ENCODE measurements at regions not wholly inside any gene's neighbourhood (a gene's known extent, or its start where the extent isn't known, plus 50 kb on each side); places are given as distances from the start of the nearest gene placed in this dataset.

GRCh38 chrX:10992110-10992509 lies 119.0 kb upstream of the HCCS start:
- Histone ChIP-seq H3K14ac (ENCODE audit: insufficient read length) (no peak overlapping the region), H3K4me3 (ENCODE audit: extremely low read depth in 1 of 4, insufficient read depth in 2 of 4, low read depth in 3 of 4, low read length in 4 of 4) (no peak overlapping the region), H4K91ac (replicated peaks; ENCODE audit: insufficient read length, low read length) (no peak overlapping the region), H2AFZ (ENCODE audit: low read length) (no peak overlapping the region), H2BK5ac (ENCODE audit: low read depth, low read length) (no peak overlapping the region), H3K79me2 (ENCODE audit: control insufficient read depth in 1 of 2, insufficient read depth in 2 of 2, low read length in 2 of 2) (no peaks in the 10 kb centered on the region), H3K23me2 (ENCODE audit: low read depth, low read length) (no peaks in the 10 kb centered on the region), H2AK5ac (ENCODE audit: low read depth, low read length) (no peak overlapping the region), H4K8ac (ENCODE audit: extremely low read depth, insufficient read depth, low read length) (no peak overlapping the region), H3K4ac (replicated peaks; ENCODE audit: insufficient read length, low read depth, low read length) (no peak overlapping the region), H3K36me3 (ENCODE audit: control insufficient read depth in 2 of 4, insufficient read depth in 4 of 4, low read length in 3 of 4) (no peaks in the 10 kb centered on the region), H3K18ac (ENCODE audit: extremely low read depth, low read length) (no peak overlapping the region), H3K27ac (ENCODE audit: low read depth, low read length) (no peak overlapping the region), H2BK12ac (ENCODE audit: low read depth, low read length) (no peak overlapping the region), H3K79me1 (ENCODE audit: low read depth, low read length) (no peaks in the 10 kb centered on the region), H2BK120ac (replicated peaks; ENCODE audit: low read depth, low read length) (no peak overlapping the region), H3K23ac (ENCODE audit: insufficient read length) (no peak overlapping the region), H4K20me1 (replicated peaks in 1 of 2; ENCODE audit: control insufficient read depth in 1 of 2, insufficient read depth in 2 of 2, low read length in 2 of 2) (no peaks in the 10 kb centered on the region), H3K9me3 (ENCODE audit: insufficient read depth in 2 of 2, low read depth in 1 of 2, low read length in 1 of 2) (no peaks in the 10 kb centered on the region), H2BK20ac (ENCODE audit: low read length) (no peak overlapping the region), H3K4me2 (ENCODE audit: insufficient read depth in 1 of 2, low read depth in 2 of 2, low read length in 2 of 2) (no peak overlapping the region), H3K9ac (replicated peaks in 1 of 4; ENCODE audit: extremely low read depth in 1 of 4, low read depth in 3 of 4, low read length in 3 of 4) (no peak overlapping the region), H3K4me1 (replicated peaks in 1 of 4; ENCODE audit: control insufficient read depth in 3 of 4, insufficient read depth in 4 of 4, low read length in 3 of 4) (no peaks in the 10 kb centered on the region), H4K5ac (ENCODE audit: insufficient read length, low read depth, low read length) (no peak overlapping the region), H3K56ac (replicated peaks; ENCODE audit: insufficient read length, low read depth, low read length) (no peak overlapping the region), H3K27me3 (replicated peaks in 1 of 4; ENCODE audit: control insufficient read depth in 3 of 4, extremely low read depth in 1 of 4, insufficient read depth in 3 of 4, low read length in 3 of 4) (no peaks in the 10 kb centered on the region), H2BK15ac (ENCODE audit: low read length) (no peak overlapping the region)
- FAIRE-seq (no peak), DNase-seq (ENCODE audit: low read depth in 1 of 2, low spot score in 2 of 2) (no peak)
- ChIA-PET POLR2A (ENCODE audit: partially characterized antibody) (no interaction called here), CTCF (ENCODE audit: partially characterized antibody) (interaction anchor here (0.8 to 1.6 kb wide), 2 partner anchors 72 to 100 kb away, joined by 3 read pairs; no protein-coding TSS in a partner anchor)
- TF ChIP-seq RFX5 (IDR thresholded peaks at IDR 0.05; ENCODE audit: borderline replicate concordance, low read depth, low read length): no peak
- no peak for TF ChIP-seq CHD1 (IDR thresholded peaks at IDR 0.05; ENCODE audit: low read depth, low read length)
- WGBS, 2 experiments (ENCODE audit: extremely low coverage in 1 of 2, insufficient coverage in 1 of 2, insufficient read length in 1 of 2, insufficient replicate concordance in 2 of 2, low coverage in 1 of 2, low lambda C conversion rate in 2 of 2, missing lambda C conversion rate in 1 of 2): 79% methylated on average over 1 of the region's 1 CpG; no CpG with 5 or more reads in 1 of the 2 experiments
